DND-41 (cell line): ENCODE measurements at regions not wholly inside any gene's neighbourhood (a gene's known extent, or its start where the extent isn't known, plus 50 kb on each side); places are given as distances from the start of the nearest gene placed in this dataset.

ENCODE experiments used
- ATAC-seq: fragments of 200-7000 bp; cut with Tn5 transposase; 3 replicates; pipeline ENCODE4 v1.9.1; 2021; ENCODE audit warnings: low read depth; ENCODE audit not compliant: insufficient read depth
- DNase-seq: peaks from one replicate; pipeline ENCODE4 v3.0.0-alpha.2; 2020
- H2AFZ ChIP-seq: 2 replicates; pipeline ENCODE4 v1.6.0; 2012; ENCODE audit warnings: low read depth, low read length
- H3K27ac ChIP-seq: 2 replicates; pipeline ENCODE4 v1.5.1; 2012; ENCODE audit warnings: low read length, inconsistent platforms
- H3K27me3 ChIP-seq: fragments of 200-600 bp; sonication (generic); 2 replicates; pipeline ENCODE4 v1.6.0; 2012; ENCODE audit warnings: low read length, mild to moderate bottlenecking, inconsistent platforms; ENCODE audit not compliant: insufficient read depth, poor library complexity
- H3K36me3 ChIP-seq: 2 replicates; pipeline ENCODE4 v1.5.1; 2012; ENCODE audit warnings: low read length, inconsistent platforms; ENCODE audit not compliant: insufficient read depth
- H3K4me1 ChIP-seq: 2 replicates; pipeline ENCODE4 v1.5.1; 2012; ENCODE audit warnings: mild to moderate bottlenecking, low read length; ENCODE audit not compliant: insufficient read depth
- H3K4me2 ChIP-seq: 2 replicates; pipeline ENCODE4 v1.6.0; 2012; ENCODE audit warnings: mild to moderate bottlenecking, moderate library complexity, low read length, inconsistent platforms; ENCODE audit not compliant: insufficient read depth
- H3K4me3 ChIP-seq, 2 experiments: fragments of 200-600 bp in 1 of 2; shearing (Covaris generic) in 1 of 2; 2 replicates each; pipeline ENCODE4 v1.5.1; 2012 to 2016; ENCODE audit warnings: inconsistent platforms in 2 of 2, low read length in 2 of 2, mild to moderate bottlenecking in 2 of 2, low read depth in 1 of 2, moderate library complexity in 1 of 2
- H3K79me2 ChIP-seq: 2 replicates; pipeline ENCODE4 v1.6.0; 2012; ENCODE audit warnings: low read length, inconsistent platforms; ENCODE audit not compliant: insufficient read depth
- H3K9ac ChIP-seq: 2 replicates; pipeline ENCODE4 v1.6.0; 2012; ENCODE audit warnings: low read depth, mild to moderate bottlenecking, inconsistent platforms, low read length, moderate library complexity
- H3K9me3 ChIP-seq: 2 replicates; pipeline ENCODE4 v1.5.1; 2012; ENCODE audit warnings: low read length, moderate library complexity, mild to moderate bottlenecking, inconsistent platforms; ENCODE audit not compliant: insufficient read depth, severe bottlenecking
- H4K20me1 ChIP-seq: 2 replicates; pipeline ENCODE4 v1.6.0; 2012; ENCODE audit warnings: low read length; ENCODE audit not compliant: insufficient read depth
- CTCF ChIP-seq: IDR thresholded peaks from 2 replicates; pipeline ENCODE4 v1.5.1; 2012; ENCODE audit warnings: borderline replicate concordance, low read length, moderate library complexity, mild to moderate bottlenecking; ENCODE audit not compliant: poor library complexity, severe bottlenecking; ENCODE audit errors: extremely low read depth
- EZH2 ChIP-seq: IDR thresholded peaks from 3 replicates; pipeline ENCODE4 v1.6.1; 2012; ENCODE audit warnings: borderline replicate concordance, low read depth, mild to moderate bottlenecking, moderate library complexity, low read length, inconsistent platforms; ENCODE audit not compliant: severe bottlenecking

GRCh38 chr2:236667526-236667925 lies 97.9 kb downstream of the ACKR3 start:
- Histone ChIP-seq H3K9me3 (no peaks in the 10 kb centered on the region), H3K27me3 (no peaks in the 10 kb centered on the region), H2AFZ (no peak overlapping the region), H4K20me1 (no peaks in the 10 kb centered on the region), H3K4me3 (no peak overlapping the region), H3K27ac (no peak overlapping the region), H3K4me2 (no peak overlapping the region), H3K4me1 (no peaks in the 10 kb centered on the region), H3K79me2 (no peaks in the 10 kb centered on the region), H3K36me3 (no peaks in the 10 kb centered on the region), H3K9ac (no peak overlapping the region)
- DNase-seq, result no peak
- no peak for TF ChIP-seq EZH2
- no peak for TF ChIP-seq CTCF
- ATAC-seq, result no peak

- TF ChIP-seq CTCF, result no peak
- no peak for TF ChIP-seq EZH2
- DNase-seq, result no peak
- no peak overlapping the region for H3K4me2 ChIP-seq
- no peak overlapping the region for H3K4me3 ChIP-seq
- no peaks in the 10 kb centered on the region for H3K79me2 ChIP-seq
- H3K9me3 ChIP-seq, result no peaks in the 10 kb centered on the region
- no peaks in the 10 kb centered on the region for H4K20me1 ChIP-seq
- ATAC-seq, result no peak
- H3K4me1 ChIP-seq, result no peaks in the 10 kb centered on the region
- H2AFZ ChIP-seq, result no peak overlapping the region
- no peaks in the 10 kb centered on the region for H3K36me3 ChIP-seq
- no peaks in the 10 kb centered on the region for H3K27me3 ChIP-seq
- no peak overlapping the region for H3K9ac ChIP-seq
- H3K27ac ChIP-seq, result no peak overlapping the region
Observed at GRCh38 chr2:236668531-236668969, 98.9 kb downstream of the ACKR3 start.

GRCh38 chr2:236670235-236670620 lies 100.6 kb downstream of the ACKR3 start:
- DNase-seq (no peak), ATAC-seq (no peak)
- Histone ChIP-seq H3K27ac (no peak overlapping the region), H3K9ac (no peak overlapping the region), H2AFZ (no peak overlapping the region), H3K4me2 (no peak overlapping the region), H4K20me1 (no peaks in the 10 kb centered on the region), H3K27me3 (no peaks in the 10 kb centered on the region), H3K79me2 (no peaks in the 10 kb centered on the region), H3K4me3 (no peak overlapping the region), H3K9me3 (no peaks in the 10 kb centered on the region), H3K36me3 (no peaks in the 10 kb centered on the region), H3K4me1 (no peaks in the 10 kb centered on the region)
- TF ChIP-seq CTCF (no peak), EZH2 (no peak)

- TF ChIP-seq EZH2, result no peak
- TF ChIP-seq CTCF, result no peak
- Histone ChIP-seq H3K27me3 (no peaks in the 10 kb centered on the region), H2AFZ (no peak overlapping the region), H3K36me3 (no peaks in the 10 kb centered on the region), H3K9me3 (no peaks in the 10 kb centered on the region), H3K4me1 (no peaks in the 10 kb centered on the region), H3K9ac (no peak overlapping the region), H4K20me1 (no peaks in the 10 kb centered on the region), H3K27ac (no peak overlapping the region), H3K4me3 (no peak overlapping the region), H3K4me2 (no peak overlapping the region), H3K79me2 (no peaks in the 10 kb centered on the region)
- no peak for DNase-seq
- ATAC-seq, result no peak
Observed at GRCh38 chr2:236671896-236672562, 102.4 kb downstream of the ACKR3 start.
